ENCODE measurements at regions not wholly inside any gene's neighbourhood (a gene's known extent, or its start where the extent isn't known, plus 50 kb on each side); places are given as distances from the start of the nearest gene placed in this dataset.
"Not testable (repeated sequence)": the region's sequence is repeated elsewhere in the genome, so short reads cannot be mapped to it uniquely, and the experiment has no call there.

GRCh38 chr7:91398341-91398740 is 134.1 kb downstream of the FZD1 start:
- DNase-seq: no peak

GRCh38 chr7:91405092-91405788 is 141.0 kb downstream of the FZD1 start:
- no peak for DNase-seq

GRCh38 chr7:91405873-91406272 is 141.6 kb downstream of the FZD1 start:
- DNase-seq: not testable (repeated sequence)

GRCh38 chr7:91407942-91408341 is 143.7 kb downstream of the FZD1 start:
- DNase-seq: no peak

GRCh38 chr7:91408388-91409154 is 144.3 kb downstream of the FZD1 start:
- DNase-seq: no peak

- no peak for DNase-seq
Observed at GRCh38 chr7:91411060-91411459, 146.8 kb downstream of the FZD1 start.

- DNase-seq: no peak
Observed at GRCh38 chr7:91412298-91412697, 148.1 kb downstream of the FZD1 start.

- no peak for DNase-seq
Observed at GRCh38 chr7:91414734-91415133, 150.5 kb downstream of the FZD1 start.

GRCh38 chr7:91416155-91416865 is 152.1 kb downstream of the FZD1 start:
- no peak for DNase-seq

- no peak for DNase-seq
Observed at GRCh38 chr7:91420606-91421005, 156.4 kb downstream of the FZD1 start.

GRCh38 chr7:91421018-91421417 is 156.8 kb downstream of the FZD1 start:
- DNase-seq: no peak

GRCh38 chr7:91424371-91424770 is 160.1 kb downstream of the FZD1 start:
- no peak for DNase-seq

- DNase-seq: no peak
Observed at GRCh38 chr7:91425149-91425548, 160.9 kb downstream of the FZD1 start.

GRCh38 chr7:91427051-91427450 is 162.8 kb downstream of the FZD1 start:
- no peak for DNase-seq

GRCh38 chr7:91431601-91432000 is 167.4 kb downstream of the FZD1 start:
- no peak for DNase-seq

- DNase-seq: no peak
Observed at GRCh38 chr7:91434836-91435235, 170.6 kb downstream of the FZD1 start.

GRCh38 chr7:91435381-91436059 is 171.3 kb downstream of the FZD1 start:
- no peak for DNase-seq

GRCh38 chr7:91436655-91437054 is 172.4 kb downstream of the FZD1 start:
- DNase-seq: no peak

- DNase-seq: not testable (repeated sequence)
Observed at GRCh38 chr7:91440198-91440597, 176.0 kb downstream of the FZD1 start.

GRCh38 chr7:91443862-91444261 is 179.6 kb downstream of the FZD1 start:
- DNase-seq: no peak

- no peak for DNase-seq
Observed at GRCh38 chr7:91446819-91447218, 182.6 kb downstream of the FZD1 start.

- no peak for DNase-seq
Observed at GRCh38 chr7:91455411-91455810, 191.2 kb downstream of the FZD1 start.
